T47D (cell line): ENCODE measurements at regions not wholly inside any gene's neighbourhood (a gene's known extent, or its start where the extent isn't known, plus 50 kb on each side); places are given as distances from the start of the nearest gene placed in this dataset.
A peak's percentile ranks its signal among the peaks of the same experiment; 100 is the strongest.

Experiments
- DNase-seq, 2 experiments: peaks; one replicate each; pipeline versions ENCODE4 v3.0.0 to v3.0.0-alpha.2; 2011 to 2012; ENCODE audit warnings: low read depth in 1 of 2, low spot score in 1 of 2
- JUND ChIP-seq: IDR thresholded peaks from 2 replicates; pipeline ENCODE4 v1.6.1; 2012; ENCODE audit warnings: low read depth
- in situ Hi-C: cut with HindIII; loops from 2 replicates; pipeline ENCODE4 v1.10.0; 2016; ENCODE audit warnings: low sequenced_read_pairs, low pct_unique_long_range_greater_than_20kb

DNA sequence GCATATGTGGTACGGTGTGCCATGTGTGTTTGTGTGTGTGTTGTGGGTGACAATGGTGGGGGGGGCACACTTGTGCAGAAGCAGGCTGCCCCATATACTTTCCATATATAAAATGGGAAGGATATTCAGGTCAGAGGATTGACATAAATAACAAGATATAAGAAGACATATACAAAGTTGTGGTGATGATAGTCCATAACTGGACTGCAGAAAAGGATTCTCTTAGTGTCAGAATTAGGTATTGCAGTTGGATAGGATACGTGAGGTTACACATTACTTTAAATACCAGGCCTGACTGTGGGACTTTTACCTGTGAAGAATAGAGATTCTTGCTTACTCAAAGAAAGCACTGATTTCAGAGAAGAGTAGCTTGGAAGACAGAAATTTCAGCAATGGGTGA is 1260.3 kb downstream of the EPHA7 start:
- no peak for DNase-seq
- in situ Hi-C loops = no loop called here
- TF ChIP-seq JUND = no peak

DNA sequence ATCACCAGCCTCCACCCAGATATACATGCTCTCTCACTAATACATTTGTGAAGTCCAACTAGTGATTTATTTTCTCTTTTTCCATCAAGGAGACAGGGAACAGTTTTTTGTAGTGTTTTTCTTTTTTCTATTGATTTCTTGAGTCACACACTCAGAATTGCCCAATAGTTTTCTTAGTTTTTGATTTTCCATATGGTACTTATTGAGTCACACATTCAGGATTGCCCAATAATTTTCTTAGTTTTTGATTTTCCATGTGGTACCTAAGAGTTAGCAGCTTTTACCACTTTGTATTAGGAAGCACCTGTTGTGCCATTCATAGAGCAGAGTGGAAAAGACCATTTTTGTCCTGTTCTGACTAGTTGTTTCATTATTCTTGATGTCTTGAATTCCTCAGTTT is 1268.8 kb downstream of the EPHA7 start:
- DNase-seq = no peak
- no peak for TF ChIP-seq JUND
- in situ Hi-C loops = no loop called here

DNA sequence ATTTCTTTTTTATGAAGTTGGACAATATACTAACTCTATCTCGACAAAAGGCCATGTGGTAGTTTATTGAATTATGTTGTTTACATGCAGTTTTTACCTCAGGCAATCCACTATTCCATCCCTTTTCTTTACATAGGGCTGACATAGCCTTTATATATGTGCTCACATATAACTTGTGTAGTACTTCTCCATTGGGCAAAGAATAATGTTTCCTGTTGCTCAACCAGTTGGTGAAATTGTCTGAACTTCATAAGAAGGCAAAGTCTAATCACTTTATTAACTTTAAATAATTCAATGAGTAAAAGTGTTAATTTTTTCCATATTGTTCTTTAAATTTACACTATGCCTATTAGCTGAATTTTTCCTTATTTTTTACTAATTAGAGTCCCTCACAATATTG is 1272.1 kb downstream of the EPHA7 start:
- no peak for DNase-seq
- in situ Hi-C loops = no loop called here
- TF ChIP-seq JUND = no peak

DNA sequence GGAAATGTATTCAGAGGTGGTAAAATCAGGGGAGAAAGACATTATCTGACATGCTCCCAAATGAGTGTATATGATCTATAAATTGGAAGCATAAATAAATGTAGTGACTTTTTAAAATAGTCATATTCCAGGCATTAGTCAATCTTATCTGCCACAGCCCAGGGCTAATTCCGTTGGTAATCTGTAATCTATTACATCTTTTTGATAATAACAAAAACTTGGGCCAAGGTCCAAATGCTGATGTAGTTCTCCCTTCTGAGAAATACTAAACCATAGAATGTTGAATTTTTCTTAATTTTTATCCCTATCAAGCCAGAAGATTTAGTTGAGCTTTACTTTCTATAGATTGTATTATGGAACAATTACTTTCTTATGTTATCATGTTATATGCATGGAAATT is 1279.8 kb downstream of the EPHA7 start:
- in situ Hi-C loops = no loop called here
- no peak for DNase-seq
- no peak for TF ChIP-seq JUND

DNA sequence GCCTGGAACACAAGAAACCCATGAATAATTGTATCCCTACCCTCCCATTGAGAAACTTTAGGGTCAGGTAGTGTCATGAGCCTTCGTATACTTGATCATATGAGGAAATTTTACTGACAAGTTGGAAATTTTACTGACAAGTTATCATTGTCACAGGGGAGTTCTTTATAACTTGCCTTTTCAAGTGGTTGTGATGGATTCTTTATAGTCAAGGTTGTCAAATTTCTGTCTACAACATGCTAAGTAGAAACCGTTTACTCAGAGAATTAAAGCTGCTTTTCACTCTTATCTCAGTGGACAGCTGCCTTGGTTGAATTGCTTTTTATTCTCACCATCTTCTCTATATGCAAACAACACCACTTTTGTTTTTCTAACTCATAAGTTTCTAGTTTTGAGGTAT is 1286.4 kb downstream of the EPHA7 start:
- DNase-seq = no peak
- no peak for TF ChIP-seq JUND
- in situ Hi-C loops = no loop called here

DNA sequence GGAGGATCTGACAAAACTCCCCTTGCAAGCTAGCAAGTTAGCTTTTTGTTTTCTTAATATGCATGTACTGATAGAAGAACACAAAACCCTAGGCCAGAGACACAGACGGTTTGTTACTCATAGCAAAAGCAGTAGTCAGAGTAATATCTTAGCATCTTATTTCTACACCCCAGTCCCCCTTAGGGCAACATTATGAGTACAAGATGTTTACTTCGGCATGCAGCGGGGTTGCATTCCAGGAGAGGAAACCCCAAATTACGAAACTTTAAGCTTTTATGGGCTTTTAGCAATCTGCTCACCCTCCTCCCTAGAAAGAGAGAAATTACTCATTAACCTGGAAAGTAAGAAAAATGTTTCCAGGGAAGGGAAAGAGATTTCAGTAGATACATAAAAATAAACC is 1286.9 kb downstream of the EPHA7 start:
- TF ChIP-seq JUND = no peak
- in situ Hi-C loops = no loop called here

DNA sequence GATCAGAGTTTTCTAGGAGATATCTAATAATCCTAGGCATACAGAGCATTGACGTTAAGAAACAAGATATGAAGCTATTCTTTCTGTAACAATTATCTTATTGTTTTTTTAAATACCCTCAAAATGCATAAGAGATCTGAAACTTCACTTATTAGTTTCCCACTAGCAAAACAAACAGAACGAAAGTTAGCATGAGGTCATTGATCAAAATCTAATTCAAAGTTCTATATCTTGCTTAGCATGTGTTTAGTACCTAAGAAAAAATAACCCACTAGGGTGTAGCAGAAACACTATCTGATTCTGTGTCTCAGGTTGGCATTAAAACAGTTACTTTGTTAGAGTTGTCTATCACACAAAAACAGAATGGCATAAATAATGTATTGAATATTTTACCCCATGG is 1288.4 kb downstream of the EPHA7 start:
- in situ Hi-C loops = no loop called here
- DNase-seq = no peak
- TF ChIP-seq JUND = no peak

More for the DNA sequence above, 1286.9 kb downstream of the EPHA7 start:
- peak in 1 of 2 experiments; percentile 64 for DNase-seq

DNA sequence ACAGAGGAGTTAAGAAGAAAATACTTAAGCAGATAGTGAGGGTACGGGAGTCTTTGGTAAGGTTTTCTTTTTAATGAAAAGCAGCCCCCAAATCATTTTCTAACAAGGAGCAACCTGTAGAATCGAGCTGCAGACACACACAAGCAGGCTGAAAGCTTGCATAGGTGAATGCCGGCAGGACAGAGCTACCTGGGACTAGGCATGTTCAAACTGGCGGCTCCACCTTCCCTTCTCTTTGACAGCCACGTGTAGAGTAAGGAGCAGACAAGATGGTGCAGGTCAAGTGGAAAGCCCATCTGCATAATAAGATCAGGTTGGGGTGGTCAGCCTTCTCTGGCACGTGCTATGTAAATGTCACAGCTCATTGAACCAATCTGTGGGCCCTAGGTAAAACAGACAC is 1292.4 kb downstream of the EPHA7 start:
- no peak for DNase-seq
- no peak for TF ChIP-seq JUND
- in situ Hi-C loops = no loop called here

DNA sequence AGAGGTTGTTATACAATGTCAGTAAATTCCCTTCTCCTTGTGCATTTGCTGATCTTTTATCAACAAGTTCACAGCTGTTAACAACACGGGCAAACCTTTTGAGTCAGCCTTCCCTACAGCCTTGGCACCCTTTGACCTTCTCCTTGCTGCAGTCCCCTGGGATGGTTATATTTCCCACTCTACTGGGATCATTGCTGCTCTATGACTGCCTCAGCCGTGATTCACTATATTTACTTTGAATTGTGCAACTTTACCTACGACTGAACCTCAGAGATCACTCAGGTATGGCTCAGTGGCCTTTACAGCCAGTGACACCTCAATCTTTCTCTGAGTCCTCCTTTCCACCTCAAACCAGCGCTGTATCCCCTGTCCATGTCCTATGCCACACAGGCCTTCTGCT is 1293.3 kb downstream of the EPHA7 start:
- peak in 1 of 2 experiments; percentile 9 for DNase-seq
- no peak for TF ChIP-seq JUND
- in situ Hi-C loops = no loop called here

DNA sequence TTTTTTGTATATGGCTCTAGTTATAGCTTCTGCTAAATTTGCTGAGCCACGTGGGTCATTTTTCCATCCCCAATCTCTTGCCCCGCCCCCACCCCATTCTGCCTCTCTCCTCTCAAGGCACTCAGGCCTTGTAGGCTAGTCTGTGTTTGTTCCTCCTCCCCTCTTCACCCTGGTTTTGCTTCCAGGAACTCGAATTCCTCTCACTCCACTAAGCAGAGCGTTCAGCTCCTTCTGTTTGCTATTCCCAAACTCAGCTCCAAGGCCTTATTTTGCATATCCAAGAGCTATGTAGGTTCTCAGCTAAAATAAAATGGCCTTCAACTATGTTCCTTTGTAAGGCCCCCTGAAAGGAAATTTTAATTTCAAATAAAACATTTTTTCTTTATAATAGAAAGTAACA is 1293.7 kb downstream of the EPHA7 start:
- no peak for TF ChIP-seq JUND
- no peak for DNase-seq

DNA sequence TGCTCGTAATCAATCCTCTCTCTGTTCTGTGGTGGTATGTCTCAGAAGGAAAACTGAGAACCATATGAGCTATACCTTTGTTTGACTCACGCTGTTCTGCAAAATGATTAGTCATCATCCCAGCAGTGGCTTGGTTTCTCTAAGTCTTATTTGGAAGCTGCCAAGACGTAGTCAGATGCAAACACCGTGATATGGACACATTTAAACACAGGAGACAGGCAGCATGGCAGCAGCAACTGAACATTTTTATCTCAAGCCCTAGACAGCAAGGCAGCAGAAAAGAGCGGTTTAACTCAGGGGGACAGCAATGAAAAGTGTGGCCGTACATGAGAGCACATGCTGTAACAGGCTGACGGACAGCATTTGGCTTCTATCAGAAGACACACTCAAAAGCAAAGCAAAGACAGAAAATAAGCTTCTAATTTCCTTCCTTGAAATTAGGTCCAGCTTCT is 1295.1 kb downstream of the EPHA7 start:
- no peak for DNase-seq
- in situ Hi-C loops = no loop called here
- TF ChIP-seq JUND = no peak

More for the DNA sequence above, 1293.7 kb downstream of the EPHA7 start:
- in situ Hi-C loops = no loop called here

DNA sequence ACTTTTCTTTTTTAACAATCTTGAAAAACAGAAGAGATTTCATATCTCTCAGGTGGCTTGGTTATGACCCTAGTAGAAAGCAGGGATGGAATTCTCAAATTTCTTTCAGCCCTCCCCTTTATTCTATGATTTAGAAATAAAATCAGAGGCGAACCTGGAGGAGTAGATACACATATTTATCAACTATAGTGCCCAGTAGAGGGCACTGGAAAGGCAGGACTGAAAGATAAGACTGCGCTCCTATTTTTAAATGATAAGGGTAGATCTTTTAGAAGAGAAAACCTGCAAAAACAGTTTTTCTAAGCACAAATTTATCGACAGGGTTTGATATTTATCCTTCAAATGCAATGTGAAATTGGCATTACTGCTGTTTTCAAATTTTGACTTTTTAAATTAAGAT is 1296.6 kb downstream of the EPHA7 start:
- TF ChIP-seq JUND = no peak
- in situ Hi-C loops = no loop called here
- DNase-seq = no peak

DNA sequence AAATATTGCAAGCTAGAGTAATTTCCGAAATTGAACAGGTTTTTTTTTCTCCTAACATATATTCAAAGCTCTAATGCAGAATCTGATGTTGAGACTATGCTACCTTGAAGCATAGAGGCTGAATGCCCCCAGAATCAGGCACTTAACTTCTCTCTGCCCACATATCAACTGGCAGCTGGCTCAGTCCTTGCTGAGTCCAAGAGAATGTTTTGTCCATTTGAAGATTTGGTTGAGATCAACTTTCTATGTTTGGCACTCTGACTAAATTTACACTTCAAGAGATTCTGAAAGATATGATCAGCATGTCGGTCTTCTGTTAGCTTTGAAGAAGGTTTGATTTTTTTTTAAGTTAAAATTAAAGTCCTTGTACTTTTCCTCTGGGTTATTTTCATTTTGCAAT is 1298.1 kb downstream of the EPHA7 start:
- no peak for TF ChIP-seq JUND
- in situ Hi-C loops = no loop called here
- DNase-seq = no peak

DNA sequence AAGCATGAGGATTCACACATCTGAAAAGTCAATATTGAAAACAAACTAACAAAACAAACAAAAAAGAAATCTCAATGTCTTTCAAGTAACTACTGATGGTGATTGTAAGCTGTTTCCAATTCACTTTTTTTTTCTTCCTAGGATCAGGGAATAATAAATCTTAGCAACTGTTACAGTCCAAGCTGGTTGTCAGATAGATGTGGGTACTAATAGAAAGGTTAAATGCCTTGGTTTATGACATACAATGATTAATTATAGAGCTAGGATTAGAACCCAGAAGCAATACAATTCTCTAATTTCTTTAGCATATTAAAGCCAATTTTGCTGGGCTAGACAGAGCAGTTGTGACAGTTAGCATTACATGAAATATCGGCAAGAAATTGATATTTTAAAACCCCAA is 1301.6 kb downstream of the EPHA7 start:
- DNase-seq = no peak
- in situ Hi-C loops = no loop called here

More for the DNA sequence above, 1301.6 kb downstream of the EPHA7 start:
- TF ChIP-seq JUND = no peak
